GM12873 (cell line): ENCODE measurements at regions not wholly inside any gene's neighbourhood (a gene's known extent, or its start where the extent isn't known, plus 50 kb on each side); places are given as distances from the start of the nearest gene placed in this dataset.

Experiments
- CTCF ChIP-seq: IDR thresholded peaks from 2 replicates; pipeline ENCODE4 v1.5.1; 2012; ENCODE audit warnings: low read depth, mild to moderate bottlenecking, moderate library complexity, low read length, control low read depth; ENCODE audit not compliant: insufficient read depth; ENCODE audit errors: missing control alignments

- TF ChIP-seq CTCF = no peak
Observed at GRCh38 chr17:74080656-74081582, 122.6 kb upstream of the RPL38 start.

- TF ChIP-seq CTCF = no peak
Observed at GRCh38 chr17:74082886-74083285, 120.6 kb upstream of the RPL38 start.

GRCh38 chr17:74083321-74083720 lies 120.2 kb upstream of the RPL38 start:
- no peak for TF ChIP-seq CTCF

- peak; percentile 53 for TF ChIP-seq CTCF
Observed at GRCh38 chr17:74085434-74085833, 118.0 kb upstream of the RPL38 start.

DNA sequence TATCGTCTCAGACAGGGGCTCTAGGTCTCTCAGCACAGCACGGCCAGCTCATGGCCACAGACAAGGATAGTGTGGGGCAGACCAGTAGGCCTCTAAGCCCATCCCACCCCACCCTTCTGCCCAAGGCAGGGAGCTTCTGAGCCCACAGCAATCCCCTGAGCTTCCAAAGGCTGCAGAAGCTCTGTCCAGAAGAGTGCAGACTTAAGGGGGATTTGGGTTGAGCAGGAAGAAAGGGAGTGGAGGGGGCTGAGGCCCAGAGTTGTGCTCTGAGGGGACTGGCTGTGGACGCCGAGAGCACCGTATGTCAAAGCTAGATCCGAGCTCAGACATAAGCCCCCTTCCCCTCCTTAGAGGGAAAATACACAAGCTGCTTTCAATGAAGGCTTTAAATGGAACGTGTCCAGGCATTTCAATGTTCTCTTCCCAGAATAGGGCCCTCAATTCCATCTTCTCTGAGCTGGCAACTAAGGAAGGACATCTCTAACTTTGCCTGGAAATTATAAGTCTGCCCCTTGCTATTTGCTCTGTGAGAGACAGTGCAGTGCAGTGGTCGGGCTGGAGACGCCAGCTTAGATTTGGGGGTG lies 116.4 kb upstream of the RPL38 start:
- no peak for TF ChIP-seq CTCF

- no peak for TF ChIP-seq CTCF
Observed at GRCh38 chr17:74088285-74088933, 115.1 kb upstream of the RPL38 start.

DNA sequence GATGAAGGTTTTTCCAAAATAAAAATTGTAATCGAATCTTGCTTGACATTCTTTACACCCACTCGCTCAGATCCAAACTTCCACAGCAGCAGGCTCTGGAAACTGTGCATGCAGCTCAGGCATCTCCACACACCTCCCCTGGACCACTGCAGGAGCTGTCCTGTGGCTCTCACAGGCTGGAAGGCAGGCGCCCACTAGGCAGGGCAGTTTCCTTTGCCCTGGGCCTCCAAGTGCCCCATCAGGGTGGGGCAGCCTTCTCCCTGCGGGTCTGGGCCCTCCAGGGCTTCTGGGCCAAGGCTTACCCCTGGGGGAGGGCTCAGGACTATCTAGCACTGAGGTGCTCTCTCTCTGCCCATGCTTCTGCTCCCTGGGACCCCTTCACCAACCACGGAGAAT lies 114.5 kb upstream of the RPL38 start:
- TF ChIP-seq CTCF = no peak
